Epithelial cell of proximal tubule (primary cell): ENCODE measurements at regions not wholly inside any gene's neighbourhood (a gene's known extent, or its start where the extent isn't known, plus 50 kb on each side); places are given as distances from the start of the nearest gene placed in this dataset.
"Not testable (repeated sequence)": the region's sequence is repeated elsewhere in the genome, so short reads cannot be mapped to it uniquely, and the experiment has no call there.

Experiments
- DNase-seq: peaks from one replicate; pipeline ENCODE4 v3.0.0-alpha.2; 2011; ENCODE audit warnings: low read depth
- H3K4me3 ChIP-seq: 2 replicates; pipeline ENCODE4 v1.5.1; 2011; ENCODE audit warnings: low read depth, mild to moderate bottlenecking, low read length
- TF ChIP-seq, protein P1 (sequence below): conservative IDR thresholded peaks from 2 replicates; pipeline ENCODE4 v1.5.1; 2012; ENCODE audit warnings: low read depth, mild to moderate bottlenecking, low read length

DNA sequence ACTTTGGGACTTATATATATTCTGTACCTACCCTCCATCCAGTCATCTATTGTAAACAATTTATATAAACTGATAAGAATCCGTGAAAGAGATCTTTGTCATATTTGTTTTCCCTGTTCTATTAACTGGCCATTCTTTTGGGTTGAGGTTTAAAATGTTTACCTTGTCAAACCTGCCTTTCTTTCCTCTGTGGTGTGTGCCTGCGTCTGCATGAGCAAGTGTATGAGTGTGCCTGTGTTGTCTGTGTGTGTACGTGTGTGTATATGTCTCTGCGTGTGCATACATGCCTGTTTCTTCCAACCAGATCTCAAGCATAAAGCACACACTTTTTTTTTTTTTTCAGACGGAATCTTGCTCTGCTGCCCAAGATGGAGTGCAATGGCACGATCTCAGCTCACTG lies 201.5 kb downstream of the C16orf95 start:
- TF ChIP-seq, protein P1, sequence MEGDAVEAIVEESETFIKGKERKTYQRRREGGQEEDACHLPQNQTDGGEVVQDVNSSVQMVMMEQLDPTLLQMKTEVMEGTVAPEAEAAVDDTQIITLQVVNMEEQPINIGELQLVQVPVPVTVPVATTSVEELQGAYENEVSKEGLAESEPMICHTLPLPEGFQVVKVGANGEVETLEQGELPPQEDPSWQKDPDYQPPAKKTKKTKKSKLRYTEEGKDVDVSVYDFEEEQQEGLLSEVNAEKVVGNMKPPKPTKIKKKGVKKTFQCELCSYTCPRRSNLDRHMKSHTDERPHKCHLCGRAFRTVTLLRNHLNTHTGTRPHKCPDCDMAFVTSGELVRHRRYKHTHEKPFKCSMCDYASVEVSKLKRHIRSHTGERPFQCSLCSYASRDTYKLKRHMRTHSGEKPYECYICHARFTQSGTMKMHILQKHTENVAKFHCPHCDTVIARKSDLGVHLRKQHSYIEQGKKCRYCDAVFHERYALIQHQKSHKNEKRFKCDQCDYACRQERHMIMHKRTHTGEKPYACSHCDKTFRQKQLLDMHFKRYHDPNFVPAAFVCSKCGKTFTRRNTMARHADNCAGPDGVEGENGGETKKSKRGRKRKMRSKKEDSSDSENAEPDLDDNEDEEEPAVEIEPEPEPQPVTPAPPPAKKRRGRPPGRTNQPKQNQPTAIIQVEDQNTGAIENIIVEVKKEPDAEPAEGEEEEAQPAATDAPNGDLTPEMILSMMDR, result no peak
- no peak for DNase-seq
- H3K4me3 ChIP-seq, result no peak overlapping the region

DNA sequence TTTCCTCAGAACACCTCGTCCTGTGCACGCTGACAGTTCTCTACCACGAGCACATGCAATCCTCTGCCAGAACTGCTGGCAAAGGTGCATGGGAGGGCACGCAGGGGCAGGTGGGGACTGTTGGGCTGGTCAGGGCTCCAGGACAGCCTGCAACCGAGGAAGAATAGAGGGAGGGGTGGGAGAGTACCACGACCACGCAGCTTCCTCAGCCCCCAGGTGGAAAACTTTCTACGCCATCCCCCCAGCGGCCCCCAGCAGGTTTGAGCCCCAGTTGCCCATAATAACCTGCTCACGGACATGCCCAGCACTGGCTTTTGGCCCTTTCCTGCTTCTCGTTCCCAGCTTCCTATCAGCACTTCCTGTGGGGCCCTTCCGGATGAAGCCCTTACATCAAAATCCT lies 199.3 kb downstream of the C16orf95 start:
- TF ChIP-seq, protein P1, result no peak
- H3K4me3 ChIP-seq, result no peak overlapping the region
- DNase-seq, result no peak

DNA sequence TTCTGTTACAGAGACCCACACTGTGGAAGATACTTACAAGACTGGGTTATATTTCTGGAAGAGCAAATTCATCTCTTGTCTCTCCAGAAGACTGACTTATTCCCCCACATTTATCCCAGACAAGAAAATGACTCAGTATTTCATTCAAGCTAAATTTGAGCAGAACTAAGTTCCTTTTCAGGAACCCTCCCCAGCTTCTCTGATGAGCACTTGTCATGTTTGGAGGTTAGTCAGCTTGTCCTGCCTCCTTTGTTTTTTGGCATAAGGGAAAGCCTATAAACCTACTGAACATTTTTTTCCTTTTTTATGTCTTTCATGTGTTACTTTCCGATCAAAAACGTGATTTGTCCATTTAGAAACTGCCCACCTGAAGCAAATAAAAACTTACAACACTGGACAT lies 198.0 kb downstream of the C16orf95 start:
- TF ChIP-seq, protein P1, result no peak
- DNase-seq, result no peak

DNA sequence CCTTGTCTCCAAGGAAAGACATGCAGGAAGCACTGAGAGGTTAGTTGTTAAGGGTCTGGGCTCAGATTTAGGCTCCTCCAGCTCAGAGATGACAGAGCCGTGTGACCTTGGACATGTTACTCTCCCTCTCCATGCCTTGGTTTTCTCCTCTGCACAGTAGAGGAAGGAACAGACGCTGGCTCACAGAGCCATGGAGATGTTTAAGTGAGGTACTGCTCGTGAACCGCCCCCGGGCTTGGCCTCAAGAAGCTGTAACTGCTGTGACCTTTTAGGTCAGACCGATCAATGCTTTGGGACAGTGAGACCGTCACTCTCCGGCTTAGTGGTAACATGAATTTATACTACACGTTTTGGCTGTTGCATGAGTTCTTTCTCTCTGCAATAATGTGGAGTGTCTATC lies 197.4 kb downstream of the C16orf95 start:
- H3K4me3 ChIP-seq, result no peak overlapping the region
- TF ChIP-seq, protein P1, result no peak
- DNase-seq, result no peak

More for the DNA sequence above, 198.0 kb downstream of the C16orf95 start:
- no peak overlapping the region for H3K4me3 ChIP-seq

GRCh38 chr16:87121816-87122215 lies 195.4 kb downstream of the C16orf95 start:
- TF ChIP-seq, protein P1, result no peak
- no peak overlapping the region for H3K4me3 ChIP-seq
- no peak for DNase-seq

DNA sequence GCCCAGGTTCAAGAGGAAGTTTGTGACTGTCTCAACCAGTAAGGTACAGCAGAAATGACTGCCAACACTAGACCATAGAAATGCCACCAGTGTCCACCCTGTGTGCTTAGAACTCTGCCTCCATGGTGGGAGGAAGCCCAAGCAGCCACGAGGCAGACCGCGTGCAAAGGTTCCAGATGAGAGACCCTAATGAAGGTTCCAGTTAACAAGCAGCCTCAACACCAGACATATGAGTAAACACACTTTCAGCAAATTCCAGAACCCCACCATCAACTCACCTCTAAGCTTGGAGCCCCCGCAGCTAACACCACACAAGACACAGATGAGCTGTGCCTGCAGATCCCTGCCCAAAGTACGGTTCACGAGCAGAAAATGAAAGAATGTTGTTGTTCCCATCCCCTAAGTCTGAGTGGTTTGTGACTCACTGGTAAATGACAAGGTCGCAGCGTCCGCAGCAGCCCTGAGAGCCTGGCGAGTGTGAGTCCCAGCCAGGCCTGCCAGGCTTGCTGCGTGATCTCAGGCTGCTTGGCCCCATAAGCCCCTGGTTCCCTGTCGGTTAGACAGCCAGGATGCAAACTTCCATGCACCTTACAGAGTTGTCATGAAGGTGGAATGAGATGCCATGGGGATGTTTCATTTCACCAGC lies 193.7 kb downstream of the C16orf95 start:
- TF ChIP-seq, protein P1, result no peak
- no peak overlapping the region for H3K4me3 ChIP-seq
- DNase-seq, result no peak

- H3K4me3 ChIP-seq, DNase-seq: not testable (repeated sequence)
Observed at GRCh38 chr16:87124405-87124804, 192.8 kb downstream of the C16orf95 start.
